ENCODE measurements at regions not wholly inside any gene's neighbourhood (a gene's known extent, or its start where the extent isn't known, plus 50 kb on each side); places are given as distances from the start of the nearest gene placed in this dataset.
"Not testable (repeated sequence)": the region's sequence is repeated elsewhere in the genome, so short reads cannot be mapped to it uniquely, and the experiment has no call there.

DNA sequence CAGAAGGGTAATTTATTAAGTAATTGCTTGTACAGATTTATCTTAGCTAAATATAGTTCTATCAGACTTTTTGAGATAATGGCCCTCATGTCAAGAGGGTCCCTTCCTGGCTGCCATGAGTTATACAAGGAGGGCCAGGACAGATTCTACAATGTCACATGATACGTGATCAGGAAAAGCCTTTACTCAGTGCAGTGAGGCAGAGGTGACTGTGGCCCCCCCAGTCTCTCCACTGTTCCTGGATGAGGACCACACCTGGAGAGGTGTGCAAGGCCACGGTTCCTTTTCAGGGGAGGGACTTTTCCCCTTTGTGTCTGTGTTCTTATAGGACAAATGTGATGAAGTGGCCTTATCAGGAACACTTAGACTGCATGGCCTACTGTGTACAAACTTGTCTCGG lies 54.3 kb upstream of the LRCH1 start:
- DNase-seq = no peak

DNA sequence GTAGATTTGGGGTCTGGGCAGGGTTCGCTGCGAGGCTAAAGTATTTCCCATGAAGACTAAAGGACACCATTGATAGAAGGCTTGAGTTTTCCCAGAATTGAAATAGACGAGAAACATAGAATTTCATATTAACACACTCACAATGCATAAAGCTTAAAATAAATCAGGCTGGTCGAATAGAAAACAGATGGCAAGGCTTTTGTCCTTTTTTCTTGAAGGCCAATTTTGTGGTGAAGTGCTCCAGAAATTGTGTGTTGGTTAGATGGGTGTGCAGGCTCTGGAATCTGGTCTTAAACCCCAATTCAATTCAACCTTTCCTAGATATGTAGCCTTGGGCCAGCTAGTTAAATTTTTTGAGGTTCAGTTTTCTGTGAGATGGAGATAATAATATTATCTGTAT lies 56.9 kb upstream of the LRCH1 start:
- no peak for DNase-seq

DNA sequence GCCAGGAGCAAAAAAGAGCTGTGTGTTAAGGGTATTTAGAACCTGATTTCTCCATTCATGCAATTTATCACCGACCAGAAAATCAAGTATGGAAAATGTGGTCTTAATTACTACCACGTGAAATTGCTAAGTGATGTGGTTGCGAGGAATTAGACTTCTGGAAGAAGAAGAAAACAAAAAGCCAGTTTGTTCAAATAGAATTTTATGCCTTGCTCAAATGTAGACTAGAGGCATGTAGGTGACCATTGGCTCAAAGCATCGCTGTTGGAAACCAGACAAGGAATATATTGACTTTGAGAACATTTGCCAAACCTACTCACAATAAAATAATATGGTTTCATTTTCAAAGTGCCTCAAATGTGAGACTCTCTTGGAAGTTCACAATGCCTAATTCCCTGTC lies 57.3 kb upstream of the LRCH1 start:
- DNase-seq = no peak

DNA sequence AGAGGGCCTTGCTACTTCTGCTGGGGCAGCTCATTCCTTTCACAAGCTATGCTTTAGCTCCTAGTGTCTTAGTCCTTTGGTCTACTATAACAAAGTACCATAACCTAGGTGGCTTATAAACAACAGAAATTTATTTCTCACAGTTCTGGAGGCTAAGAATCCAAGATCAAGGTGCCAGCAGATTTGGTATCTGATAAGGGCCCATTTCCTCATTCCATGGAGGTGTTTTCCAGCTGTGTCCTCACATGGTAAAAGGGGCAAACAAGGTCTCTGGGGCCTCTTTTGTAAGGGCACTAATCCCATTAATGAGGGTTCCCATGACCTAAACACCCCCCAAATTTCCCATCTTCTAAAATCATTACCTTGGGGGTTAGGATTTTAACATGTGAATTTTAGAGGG lies 57.9 kb upstream of the LRCH1 start:
- DNase-seq = no peak

DNA sequence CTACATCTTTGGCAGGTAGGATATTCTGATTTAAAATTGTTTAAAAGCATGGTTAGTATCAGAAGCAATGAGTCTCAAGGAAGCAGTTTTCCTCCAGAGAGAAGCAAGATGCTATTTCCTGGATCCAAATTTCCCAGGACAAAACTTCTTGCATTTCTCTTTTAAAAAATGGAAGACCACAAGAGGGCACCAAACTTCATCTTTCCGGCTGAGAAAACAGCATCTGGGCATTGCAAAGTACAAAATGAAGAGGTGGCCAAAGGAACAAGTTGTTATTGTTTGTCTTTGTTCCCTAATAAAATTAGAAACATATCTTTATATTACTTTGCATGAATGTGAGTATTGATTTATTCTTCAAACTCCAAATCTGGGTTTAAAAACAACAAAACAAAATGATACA lies 60.0 kb upstream of the LRCH1 start:
- peak; percentile 34 for DNase-seq

DNA sequence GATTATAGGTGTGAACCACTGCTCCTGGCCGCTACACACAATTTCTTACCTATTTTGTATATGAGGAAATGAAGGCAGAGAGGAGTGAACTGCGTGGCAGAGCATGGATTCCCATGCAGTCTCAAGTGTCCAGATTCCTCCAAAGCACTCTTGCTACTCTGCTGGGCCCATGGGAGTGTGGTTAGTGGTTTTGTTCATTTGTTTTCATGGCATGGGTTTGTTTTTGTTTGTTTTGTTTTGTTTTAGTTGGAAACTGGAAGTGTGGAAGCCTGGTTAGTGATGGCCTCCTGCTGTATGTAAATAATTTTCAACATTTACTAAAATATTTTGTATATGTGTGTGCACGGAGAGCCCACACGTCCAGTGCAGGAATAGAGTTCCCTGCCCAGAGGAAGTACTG lies 61.3 kb upstream of the LRCH1 start:
- DNase-seq = no peak

DNA sequence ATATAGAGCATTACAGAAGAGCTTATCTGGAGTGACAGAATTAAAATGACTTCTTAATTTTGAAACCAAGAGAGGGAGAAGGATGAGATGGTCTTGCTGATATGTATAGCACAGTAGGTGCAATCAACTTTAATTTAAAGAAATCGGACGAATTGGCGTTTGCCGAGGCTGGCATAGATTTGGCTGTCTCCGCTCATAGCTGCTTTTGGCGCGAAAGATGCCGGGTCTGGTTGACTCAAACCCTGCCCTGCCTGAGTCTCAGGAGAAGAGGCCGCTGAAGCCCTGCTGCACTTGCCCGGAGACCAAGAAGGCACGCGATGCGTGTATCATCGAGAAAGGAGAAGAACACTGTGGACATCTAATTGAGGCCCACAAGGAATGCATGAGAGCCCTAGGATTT lies 62.3 kb upstream of the LRCH1 start:
- DNase-seq = not testable (repeated sequence)

DNA sequence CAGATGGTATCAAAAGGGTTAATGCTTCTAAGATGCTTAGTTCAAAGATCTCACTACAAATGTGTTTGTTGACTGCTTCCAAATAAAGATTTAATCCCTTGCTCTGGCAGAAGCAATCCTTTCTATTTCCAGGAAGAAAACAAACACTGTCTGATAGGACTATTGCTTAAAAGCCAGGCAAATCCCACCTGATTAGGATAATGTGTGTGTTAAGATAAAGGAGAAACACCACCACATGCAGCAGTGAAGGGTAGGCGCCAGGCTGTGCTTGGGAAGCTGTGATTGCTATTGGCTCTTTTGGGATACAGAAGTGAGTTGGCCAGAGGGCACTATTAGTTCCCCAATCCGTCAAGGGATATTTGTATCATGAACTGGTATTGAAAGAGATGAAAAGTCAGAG lies 62.8 kb upstream of the LRCH1 start:
- DNase-seq = no peak

DNA sequence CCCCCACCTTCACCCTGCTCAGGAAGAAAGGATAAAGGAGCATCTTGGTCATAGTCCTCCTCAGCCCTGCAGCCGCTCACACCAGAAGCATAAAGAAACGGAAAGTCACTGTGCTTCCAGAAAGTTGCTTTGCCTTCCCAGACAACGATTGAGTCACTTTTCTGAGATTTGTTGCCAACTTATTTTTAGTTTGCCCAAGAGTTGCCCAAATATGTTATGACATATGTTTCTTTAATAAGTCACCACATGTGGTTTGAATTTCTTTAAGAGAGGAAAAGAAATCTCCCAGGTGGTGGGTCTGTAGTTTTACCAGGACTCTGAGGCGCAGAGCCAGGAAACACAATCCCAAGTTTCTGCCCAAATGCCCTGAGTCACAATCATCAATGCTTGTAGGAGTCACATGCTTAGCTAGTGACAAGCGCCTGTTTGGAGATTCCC lies 63.4 kb upstream of the LRCH1 start:
- peak; percentile 20 for DNase-seq

DNA sequence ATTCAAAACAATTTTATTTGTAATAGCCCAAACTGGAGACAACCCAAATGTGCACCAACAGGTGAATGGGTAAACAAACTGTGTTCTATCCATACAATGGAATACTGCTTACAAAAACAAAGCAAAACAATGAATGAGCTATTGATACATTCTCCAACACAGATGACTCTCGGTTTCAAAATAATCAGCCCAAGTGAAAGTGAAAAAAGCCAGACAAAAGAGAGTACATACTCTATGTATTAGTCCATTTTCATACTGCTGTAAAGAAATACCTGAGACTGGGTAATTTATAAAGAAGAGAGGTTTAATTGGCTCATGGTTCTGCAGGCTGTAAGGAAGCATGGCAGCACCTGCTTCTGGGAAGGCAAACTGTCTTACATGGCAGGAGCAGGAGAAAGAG lies 65.2 kb upstream of the LRCH1 start:
- DNase-seq = peak; percentile 3

DNA sequence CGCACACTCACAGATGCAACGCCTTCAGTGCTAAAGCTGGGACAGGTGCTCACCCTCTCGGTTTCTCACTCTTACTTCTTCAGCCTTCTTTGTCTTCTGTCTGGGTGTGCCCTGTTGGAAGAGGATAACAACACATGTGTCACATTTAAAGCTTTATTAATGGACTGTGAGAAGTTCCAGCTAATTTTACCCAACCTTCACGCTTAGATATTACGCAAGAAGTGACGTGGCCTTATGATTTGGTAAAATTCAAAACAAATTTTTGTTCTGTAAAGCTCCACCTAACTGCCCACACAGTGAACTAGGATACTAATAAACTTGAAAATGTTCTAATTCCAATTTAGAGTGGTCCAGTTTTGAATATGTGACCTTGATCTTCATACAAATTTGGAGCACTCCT lies 66.7 kb upstream of the LRCH1 start:
- no peak for DNase-seq

DNA sequence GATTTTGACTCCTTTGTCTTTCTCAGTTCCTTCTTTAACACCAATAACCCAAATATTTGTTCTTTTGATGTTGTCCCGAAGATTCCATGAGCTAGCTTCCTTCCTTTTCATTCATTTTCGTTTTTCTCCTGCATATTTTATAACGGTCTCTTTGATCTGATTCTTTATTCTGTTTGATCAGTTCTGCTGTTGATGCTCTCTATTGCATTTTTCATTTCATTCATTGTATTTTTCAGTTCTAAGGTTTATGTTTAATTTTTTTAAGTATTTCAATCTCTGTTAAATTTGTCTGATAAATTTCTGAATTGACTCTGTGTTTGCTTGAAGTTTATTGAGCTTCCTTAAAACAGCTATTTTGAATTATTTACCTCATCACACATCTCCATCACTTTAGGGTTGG lies 68.4 kb upstream of the LRCH1 start:
- DNase-seq = no peak

DNA sequence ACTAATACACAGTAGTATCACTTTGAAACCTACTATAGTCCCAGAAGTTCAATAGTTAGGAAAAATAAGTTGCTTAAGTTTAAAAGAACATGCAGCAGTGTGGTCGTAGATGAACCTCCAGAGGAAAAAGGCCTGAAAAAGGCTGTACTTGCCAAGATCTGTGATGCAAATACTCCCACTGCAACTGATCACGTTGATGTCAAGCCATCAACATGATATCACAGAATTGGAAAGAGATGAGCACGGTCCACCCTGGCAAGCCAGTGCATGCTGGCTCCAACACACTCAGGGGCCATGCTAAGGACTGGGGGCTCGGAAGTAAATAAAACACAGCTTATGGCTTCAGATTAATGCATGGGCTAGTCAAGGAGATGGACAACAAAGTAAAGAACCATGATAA lies 71.8 kb upstream of the LRCH1 start:
- no peak for DNase-seq

DNA sequence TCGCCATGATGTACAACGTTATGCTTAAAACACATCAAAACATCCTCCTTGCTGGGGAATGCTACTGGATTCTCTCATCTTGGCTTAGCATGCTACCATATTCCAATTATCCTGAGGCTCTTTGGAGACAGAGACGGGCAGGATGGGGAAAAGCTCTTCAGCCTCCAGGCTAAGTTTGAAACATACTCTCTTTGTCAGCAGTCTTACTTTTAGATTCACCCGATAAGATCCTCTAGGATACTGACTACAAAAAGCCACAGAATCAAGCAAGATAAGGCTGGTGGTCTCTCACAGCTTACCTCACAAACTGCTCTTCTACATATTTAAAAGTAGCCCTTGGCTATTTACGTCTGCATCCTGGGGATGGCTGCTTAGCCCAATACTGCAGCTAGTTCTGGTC lies 72.8 kb upstream of the LRCH1 start:
- DNase-seq = no peak

DNA sequence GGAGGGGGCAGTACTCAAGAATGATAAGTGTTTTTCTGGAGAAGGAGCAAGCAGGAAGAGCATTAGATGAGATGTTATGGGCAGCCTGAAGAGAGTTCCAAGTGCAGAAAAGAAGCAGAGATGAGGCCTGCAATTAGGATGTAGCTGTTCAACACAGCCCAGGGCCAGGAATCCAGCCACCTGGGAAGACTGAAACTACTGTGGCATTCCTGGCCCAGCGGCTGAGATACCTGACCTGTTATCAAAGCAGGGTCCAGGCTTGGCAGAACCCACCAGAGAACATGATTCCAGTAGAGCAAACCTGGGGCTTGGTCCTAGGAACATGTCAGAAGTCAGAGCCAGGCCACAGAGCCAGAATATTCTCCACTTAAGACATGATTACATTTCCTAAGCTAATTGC lies 73.3 kb upstream of the LRCH1 start:
- DNase-seq = no peak

DNA sequence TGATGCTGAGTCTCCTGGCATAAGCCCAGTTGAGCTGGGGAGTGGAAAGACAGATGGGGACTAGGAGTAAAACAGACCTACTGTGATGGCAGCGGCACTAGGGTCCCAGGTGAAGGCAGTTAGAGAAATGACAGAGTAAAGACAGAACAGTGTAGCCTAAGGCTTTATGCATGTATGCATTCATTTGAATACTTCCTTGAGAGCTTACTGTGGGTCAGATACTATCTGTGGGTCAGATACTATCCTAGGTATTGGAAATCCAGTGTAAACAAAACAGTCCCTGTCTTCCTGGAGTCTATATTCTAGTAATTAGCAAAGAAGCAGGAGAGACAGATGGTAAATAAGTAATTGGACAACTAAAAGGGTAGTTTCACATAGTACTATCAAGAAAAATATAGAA lies 73.7 kb upstream of the LRCH1 start:
- DNase-seq = no peak

DNA sequence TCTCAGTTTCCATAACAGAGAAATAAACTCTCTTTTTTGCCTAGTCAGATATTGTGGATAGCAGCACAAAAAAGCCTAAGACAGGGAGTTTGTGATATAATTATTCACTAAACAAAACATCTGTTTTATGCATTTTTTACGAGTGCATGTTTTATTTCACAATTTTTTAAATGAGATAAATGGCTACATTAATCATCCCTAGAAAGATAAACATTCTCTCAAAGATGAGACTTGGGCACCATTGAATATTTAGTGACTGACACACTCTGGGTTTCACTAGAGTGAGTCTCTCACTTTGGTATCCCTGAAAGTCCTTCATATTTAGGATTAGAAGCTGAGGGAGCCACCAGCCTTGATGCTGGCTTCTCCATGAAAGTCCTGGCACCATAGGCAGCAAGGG lies 74.3 kb upstream of the LRCH1 start:
- no peak for DNase-seq

DNA sequence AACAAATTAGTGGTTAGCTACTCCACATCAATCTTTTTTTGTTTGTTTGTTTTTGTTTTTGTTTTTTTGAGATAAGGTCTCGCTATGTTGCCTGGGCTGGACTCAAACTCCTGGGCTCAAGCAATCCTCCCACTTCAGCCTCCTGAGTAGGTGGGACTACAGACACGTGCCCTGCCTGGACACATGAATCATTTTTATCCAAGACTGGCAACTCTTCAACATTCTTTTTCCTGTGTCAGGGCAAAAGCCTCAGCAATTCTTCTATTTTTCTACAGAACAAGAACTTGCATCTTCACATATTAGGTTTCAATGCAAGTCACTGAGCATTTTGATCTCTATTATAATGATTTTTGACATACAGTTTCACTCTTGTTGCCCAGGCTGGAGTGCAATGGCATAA lies 76.8 kb upstream of the LRCH1 start:
- no peak for DNase-seq

DNA sequence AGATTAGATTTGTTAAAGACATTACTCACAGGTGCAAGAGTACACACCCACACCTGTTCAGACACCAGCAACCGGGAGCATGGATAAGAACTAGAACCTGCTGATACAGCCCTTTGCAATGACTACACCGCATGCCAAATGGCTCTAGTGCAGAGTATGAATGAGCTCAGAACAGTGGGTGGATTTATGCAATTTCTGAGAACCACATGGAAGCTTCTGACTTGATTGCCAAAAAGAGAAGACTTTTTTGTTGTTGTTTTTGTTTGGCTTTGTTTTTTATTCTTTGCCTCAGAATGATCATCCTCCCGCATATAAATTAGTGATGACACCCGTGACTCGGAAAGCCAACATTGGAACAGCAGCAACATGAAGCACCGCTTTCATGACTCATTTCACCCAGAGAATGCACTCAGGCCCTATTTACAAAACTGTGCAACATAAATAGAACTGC lies 77.4 kb upstream of the LRCH1 start:
- no peak for DNase-seq

DNA sequence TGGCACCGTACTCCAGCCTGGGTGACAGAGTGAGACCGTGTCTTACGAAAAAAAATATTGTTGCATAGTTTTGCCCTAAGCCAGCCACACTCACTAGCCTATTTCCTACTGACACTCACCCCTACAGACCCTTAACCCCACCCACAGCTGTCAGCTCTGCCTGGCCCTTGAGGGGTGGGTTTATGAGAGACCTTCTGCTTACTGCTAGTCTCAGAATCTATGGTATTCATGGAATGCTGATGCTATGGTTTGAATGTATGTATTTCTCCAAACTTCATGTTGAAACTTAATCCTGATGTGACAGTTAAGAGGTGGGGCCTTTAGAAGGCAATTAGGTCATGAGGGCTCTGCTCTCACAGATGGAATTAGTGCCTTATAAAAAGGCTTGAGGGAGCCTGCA lies 79.2 kb upstream of the LRCH1 start:
- no peak for DNase-seq

DNA sequence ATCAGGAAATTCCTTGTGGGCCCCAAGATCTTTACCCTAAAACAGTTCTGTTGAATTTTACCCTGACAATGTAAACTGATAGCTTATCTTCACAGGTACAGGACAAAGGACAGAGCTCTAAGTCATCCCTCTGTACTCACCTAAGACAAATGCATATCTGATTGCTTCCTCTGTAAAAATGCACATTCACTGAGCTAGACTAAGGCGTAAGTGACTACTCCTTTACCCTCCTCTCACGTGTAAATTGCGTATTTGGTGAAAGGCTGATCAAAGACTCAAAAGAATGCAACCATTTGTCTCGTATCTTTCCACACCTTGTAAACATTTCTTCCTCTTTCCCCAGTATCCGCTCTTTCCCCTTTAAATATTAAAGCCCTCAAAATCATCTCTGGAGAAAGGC lies 80.6 kb upstream of the LRCH1 start:
- DNase-seq = no peak

DNA sequence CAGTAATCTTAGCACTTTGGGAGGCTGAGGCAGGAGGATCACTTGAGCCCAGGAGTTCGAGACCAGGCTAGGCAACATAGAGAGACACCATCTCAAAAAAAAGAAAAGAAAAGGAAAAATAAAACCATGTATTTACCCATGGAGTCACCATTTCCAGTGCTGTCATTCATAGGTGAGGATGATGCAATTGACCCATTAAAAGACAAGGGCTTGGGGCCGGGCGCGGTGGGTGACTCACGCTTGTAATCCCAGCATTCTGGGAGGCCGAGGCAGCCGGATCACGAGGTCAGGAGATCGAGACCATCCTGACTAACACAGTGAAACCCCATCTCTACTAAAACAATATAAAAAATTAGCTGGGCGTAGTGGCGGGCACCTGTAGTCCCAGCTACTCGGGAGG lies 82.6 kb upstream of the RUBCNL start:
- DNase-seq = not testable (repeated sequence)

DNA sequence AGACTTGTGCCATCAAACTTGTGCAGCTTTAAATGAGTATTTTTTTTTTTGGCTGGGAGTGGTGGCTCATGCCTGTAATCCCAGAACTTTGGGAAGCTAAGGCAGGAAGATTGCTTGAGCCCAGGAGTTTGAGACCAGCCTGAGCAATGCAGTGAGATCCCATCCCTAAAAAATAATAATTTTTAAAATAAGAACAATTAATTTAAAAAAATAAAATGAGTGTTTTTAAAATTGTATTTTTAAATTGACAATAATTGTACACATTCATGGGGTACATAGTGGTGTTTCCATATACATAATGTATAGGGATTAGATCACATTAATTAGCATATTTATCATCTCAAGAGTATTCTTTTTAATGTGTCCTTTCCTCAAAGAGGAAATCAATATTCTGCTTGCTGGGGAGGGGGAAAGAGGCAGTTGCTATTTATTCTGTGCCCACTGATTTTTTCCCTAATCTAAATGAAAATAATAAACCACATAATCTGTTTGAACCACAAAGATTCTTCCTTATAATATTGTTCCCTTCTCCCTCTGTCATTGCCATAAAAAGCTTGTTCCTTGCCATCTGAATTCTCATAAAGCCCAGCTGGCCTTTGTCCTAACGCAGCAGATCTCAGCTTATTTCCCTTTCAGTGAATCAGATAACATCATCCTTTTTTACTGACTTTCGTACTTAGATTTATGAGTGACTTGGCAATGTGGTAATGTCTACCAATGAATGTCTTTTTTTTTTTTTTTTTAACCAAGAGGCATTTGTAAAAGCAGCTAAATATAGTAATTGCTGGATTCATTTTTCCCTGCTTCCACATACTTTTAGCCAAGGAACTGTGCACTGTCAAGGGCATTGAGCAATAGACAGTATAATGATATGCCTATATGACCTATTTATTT lies 81.8 kb upstream of the RUBCNL start:
- no peak for DNase-seq

DNA sequence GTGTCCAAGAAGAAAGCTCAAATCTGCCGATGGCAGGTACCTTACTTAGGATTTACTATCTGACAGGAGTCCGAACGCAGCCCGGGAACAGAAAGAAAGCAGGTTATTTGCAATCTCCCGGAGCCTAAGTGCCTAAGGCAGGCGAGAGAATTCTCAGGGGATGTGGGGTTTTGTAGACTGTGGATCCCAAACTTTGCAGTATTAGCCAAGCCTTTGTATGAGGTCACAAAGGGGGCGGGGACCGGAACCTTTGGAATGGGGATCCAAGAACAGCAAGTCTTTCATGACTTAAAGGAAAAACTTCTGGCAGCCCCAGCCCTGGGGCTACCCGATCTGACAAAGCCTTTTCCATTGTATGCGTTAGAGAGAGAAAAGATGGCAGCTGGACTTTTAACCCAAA lies 80.6 kb upstream of the RUBCNL start:
- DNase-seq = not testable (repeated sequence)

DNA sequence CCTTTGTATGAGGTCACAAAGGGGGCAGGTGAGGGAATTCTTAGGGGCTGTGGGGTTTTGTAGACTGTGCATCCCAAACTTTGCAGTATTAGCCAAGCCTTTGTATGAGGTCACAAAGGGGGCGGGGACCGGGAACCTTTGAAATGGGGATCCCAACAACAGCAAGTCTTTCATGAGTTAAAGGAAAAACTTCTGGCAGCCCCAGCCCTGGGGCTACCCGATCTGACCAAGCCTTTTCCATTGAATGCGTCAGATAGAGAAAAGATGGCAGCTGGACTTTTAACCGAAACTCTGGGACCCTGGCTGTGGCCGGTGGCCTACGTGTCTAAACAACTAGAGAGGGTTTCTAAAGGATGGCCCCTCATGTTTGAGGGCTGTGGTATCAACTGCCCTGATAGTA lies 79.0 kb upstream of the RUBCNL start:
- DNase-seq = not testable (repeated sequence)
